MM.1S (cell line): ENCODE measurements at regions not wholly inside any gene's neighbourhood (a gene's known extent, or its start where the extent isn't known, plus 50 kb on each side); places are given as distances from the start of the nearest gene placed in this dataset.
"Not testable (repeated sequence)": the region's sequence is repeated elsewhere in the genome, so short reads cannot be mapped to it uniquely, and the experiment has no call there.

Source experiments
- DNase-seq: peaks from one replicate; pipeline ENCODE4 v3.0.0-alpha.2; 2015
- H2AFZ ChIP-seq: fragments of 300-600 bp; sonication (generic); 2 replicates; pipeline ENCODE4 v1.6.0; 2016; ENCODE audit warnings: antibody characterized with exemption, low read length
- H3F3A ChIP-seq: fragments of 300-600 bp; sonication (generic); 2 replicates; pipeline ENCODE4 v1.6.1; 2016; ENCODE audit warnings: mild to moderate bottlenecking, antibody characterized with exemption, low read length, moderate library complexity, mixed read lengths; ENCODE audit not compliant: insufficient read depth
- H3K27ac ChIP-seq: fragments of 300-600 bp; sonication (generic); 2 replicates; pipeline ENCODE4 v1.5.1; 2016; ENCODE audit warnings: mild to moderate bottlenecking, low read length
- H3K27me3 ChIP-seq: fragments of 300-600 bp; sonication (generic); replicated peaks from 2 replicates; pipeline ENCODE4 v1.6.0; 2016; ENCODE audit warnings: low read length; ENCODE audit not compliant: insufficient read depth
- H3K36me3 ChIP-seq: fragments of 300-600 bp; sonication (generic); replicated peaks from 2 replicates; pipeline ENCODE4 v1.6.1; 2016; ENCODE audit warnings: mild to moderate bottlenecking, low read length, mixed read lengths; ENCODE audit not compliant: insufficient read depth
- H3K4me1 ChIP-seq: fragments of 300-600 bp; sonication (generic); 2 replicates; pipeline ENCODE4 v1.6.1; 2016; ENCODE audit warnings: low read length, mixed read lengths
- H3K4me2 ChIP-seq: fragments of 300-600 bp; sonication (generic); 2 replicates; pipeline ENCODE4 v1.6.0; 2016; ENCODE audit warnings: low read depth, low read length
- H3K4me3 ChIP-seq: fragments of 300-600 bp; sonication (generic); 2 replicates; pipeline ENCODE4 v1.5.1; 2016; ENCODE audit warnings: low read length, mixed read lengths
- H3K79me2 ChIP-seq: fragments of 300-600 bp; sonication (generic); 2 replicates; pipeline ENCODE4 v1.6.1; 2016; ENCODE audit warnings: mixed run types, low read length, mixed read lengths
- H3K9ac ChIP-seq: fragments of 300-600 bp; sonication (generic); 2 replicates; pipeline ENCODE4 v1.6.1; 2016; ENCODE audit warnings: low read length, mixed read lengths
- H3K9me2 ChIP-seq: fragments of 300-600 bp; sonication (generic); replicated peaks from 2 replicates; pipeline ENCODE4 v1.6.1; 2016; ENCODE audit warnings: mild to moderate bottlenecking, low read length, mixed read lengths; ENCODE audit not compliant: insufficient read depth
- H3K9me3 ChIP-seq: fragments of 300-600 bp; sonication (generic); replicated peaks from 2 replicates; pipeline ENCODE4 v1.6.1; 2016; ENCODE audit warnings: mild to moderate bottlenecking, low read length, mixed read lengths; ENCODE audit not compliant: insufficient read depth
- H4K20me1 ChIP-seq: fragments of 300-600 bp; sonication (generic); 2 replicates; pipeline ENCODE4 v1.6.1; 2016; ENCODE audit warnings: mild to moderate bottlenecking, low read length, moderate library complexity, mixed read lengths; ENCODE audit not compliant: insufficient read depth

GRCh38 chr21:9246010-9246409, 1275.4 kb upstream of the TPTE start:
- H3F3A ChIP-seq, H3K9me3 ChIP-seq, H3K4me3 ChIP-seq, H4K20me1 ChIP-seq, H3K79me2 ChIP-seq, H3K4me2 ChIP-seq, H3K27ac ChIP-seq, H3K9me2 ChIP-seq, H3K9ac ChIP-seq, H3K36me3 ChIP-seq, H3K4me1 ChIP-seq, H3K27me3 ChIP-seq, H2AFZ ChIP-seq: not testable (repeated sequence)
- DNase-seq, result peak; percentile 2

DNA sequence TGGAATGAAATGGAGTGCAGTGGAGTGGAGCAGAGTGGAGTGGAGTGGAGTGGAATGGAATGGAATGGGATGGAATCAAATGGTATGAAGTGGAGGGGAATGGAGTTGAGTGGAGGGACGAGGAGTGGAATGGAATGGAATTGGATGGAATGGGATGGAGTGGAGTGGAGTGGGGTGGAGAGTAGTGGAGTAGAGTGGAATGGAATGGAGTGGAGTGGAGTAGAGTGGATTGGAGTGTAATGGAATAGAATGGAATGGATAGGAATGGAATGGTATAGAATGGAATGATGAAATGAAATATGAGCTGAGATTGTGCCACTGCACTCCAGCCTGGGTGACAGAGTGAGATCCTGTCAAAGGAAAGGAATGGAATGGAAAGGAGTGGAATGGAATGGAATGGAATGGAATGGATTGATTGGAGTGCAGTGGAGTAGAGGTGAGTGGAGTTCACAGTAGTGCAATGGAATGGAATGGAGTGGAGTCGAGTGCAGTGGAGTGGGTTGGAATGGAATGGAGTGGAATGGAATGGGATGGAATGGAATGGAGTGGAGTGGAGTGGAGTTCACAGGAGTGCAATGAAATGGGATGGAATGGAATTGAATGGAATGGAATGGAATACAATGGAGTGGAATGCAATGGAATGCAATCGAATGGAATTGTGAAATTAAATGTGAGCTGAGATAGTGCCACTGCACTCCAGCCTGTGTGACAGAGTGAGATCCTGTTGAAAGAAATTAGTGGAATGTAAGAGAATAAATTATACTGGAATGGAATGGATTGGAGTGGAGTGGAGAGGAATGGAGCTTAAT, 1274.7 kb upstream of the TPTE start:
- H3K27ac ChIP-seq, H4K20me1 ChIP-seq, H3K4me1 ChIP-seq, H3K9ac ChIP-seq, H3F3A ChIP-seq, H3K36me3 ChIP-seq, H3K79me2 ChIP-seq, H3K27me3 ChIP-seq, H3K4me3 ChIP-seq, H2AFZ ChIP-seq, H3K4me2 ChIP-seq, H3K9me2 ChIP-seq, H3K9me3 ChIP-seq: not testable (repeated sequence)
- peak; percentile 4 for DNase-seq

DNA sequence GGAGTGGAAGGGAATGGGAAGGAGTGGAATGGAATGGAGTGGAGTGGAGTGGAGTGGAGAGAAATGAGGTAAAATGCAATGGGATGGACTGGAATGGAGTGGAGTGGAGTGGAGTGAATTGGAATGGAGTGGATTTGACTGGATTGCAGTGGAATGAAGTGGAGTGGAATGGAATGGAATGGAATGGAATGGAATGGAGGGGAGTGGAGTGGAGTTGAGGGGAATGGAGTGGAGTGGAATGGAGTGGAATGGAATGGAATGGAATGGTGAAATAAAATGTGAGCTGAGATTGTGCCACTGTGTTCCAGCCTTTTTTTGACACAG, 1274.1 kb upstream of the TPTE start:
- not testable (repeated sequence) for DNase-seq, H3K4me3 ChIP-seq, H3K9me2 ChIP-seq, H3K4me2 ChIP-seq, H3F3A ChIP-seq, H4K20me1 ChIP-seq, H3K9ac ChIP-seq, H3K27me3 ChIP-seq, H3K27ac ChIP-seq, H3K79me2 ChIP-seq, H2AFZ ChIP-seq, H3K36me3 ChIP-seq, H3K9me3 ChIP-seq, H3K4me1 ChIP-seq

DNA sequence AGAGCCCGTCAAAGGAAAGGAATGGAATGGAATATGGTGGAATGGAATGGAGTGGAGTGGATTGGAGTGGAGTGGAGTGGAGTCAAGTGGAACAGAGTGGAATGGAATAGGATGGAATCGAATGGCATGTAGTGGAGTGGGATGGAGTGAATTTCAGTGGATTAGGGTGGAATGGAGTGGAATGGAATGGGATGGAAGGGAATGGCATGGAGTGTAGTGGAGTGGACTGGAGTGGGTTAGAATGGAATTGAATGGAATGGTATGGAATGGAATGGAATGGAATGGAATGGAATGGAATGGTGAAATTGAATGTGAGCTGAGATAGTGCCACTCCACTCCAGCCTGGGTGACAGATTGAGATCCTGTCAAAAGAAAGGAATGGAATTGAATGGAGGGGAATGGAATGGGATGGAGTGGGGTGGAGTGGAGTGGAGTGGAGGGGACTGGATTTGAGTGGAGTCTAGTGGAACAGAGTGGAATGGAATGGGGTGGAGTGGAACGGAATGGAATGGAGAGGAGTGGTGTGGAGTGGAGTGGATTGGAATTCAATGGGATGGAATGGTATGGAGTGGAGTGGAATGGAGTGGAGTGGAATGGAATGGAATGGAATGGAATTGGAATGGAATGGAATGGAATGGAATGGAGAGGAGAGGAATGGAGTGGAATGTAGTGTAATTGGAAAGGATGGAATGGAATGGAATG, 1273.6 kb upstream of the TPTE start:
- not testable (repeated sequence) for H3K4me2 ChIP-seq, H2AFZ ChIP-seq, H3K9ac ChIP-seq, H3K79me2 ChIP-seq, H3F3A ChIP-seq, H3K36me3 ChIP-seq, H3K9me3 ChIP-seq, H3K27me3 ChIP-seq, H3K4me1 ChIP-seq, DNase-seq, H3K4me3 ChIP-seq, H4K20me1 ChIP-seq, H3K9me2 ChIP-seq, H3K27ac ChIP-seq
